NK-92 treated with Interleukin-12 subunit alpha and Interleukin-12 subunit beta, amount 100 ng/mL, for 24 hours (cell line): ENCODE measurements at regions not wholly inside any gene's neighbourhood (a gene's known extent, or its start where the extent isn't known, plus 50 kb on each side); places are given as distances from the start of the nearest gene placed in this dataset.
"Not testable (repeated sequence)": the region's sequence is repeated elsewhere in the genome, so short reads cannot be mapped to it uniquely, and the experiment has no call there.

ENCODE experiments used
- DNase-seq: peaks from one replicate; lab custom pipeline; 2025; lab: John Stamatoyannopoulos, UW

DNA sequence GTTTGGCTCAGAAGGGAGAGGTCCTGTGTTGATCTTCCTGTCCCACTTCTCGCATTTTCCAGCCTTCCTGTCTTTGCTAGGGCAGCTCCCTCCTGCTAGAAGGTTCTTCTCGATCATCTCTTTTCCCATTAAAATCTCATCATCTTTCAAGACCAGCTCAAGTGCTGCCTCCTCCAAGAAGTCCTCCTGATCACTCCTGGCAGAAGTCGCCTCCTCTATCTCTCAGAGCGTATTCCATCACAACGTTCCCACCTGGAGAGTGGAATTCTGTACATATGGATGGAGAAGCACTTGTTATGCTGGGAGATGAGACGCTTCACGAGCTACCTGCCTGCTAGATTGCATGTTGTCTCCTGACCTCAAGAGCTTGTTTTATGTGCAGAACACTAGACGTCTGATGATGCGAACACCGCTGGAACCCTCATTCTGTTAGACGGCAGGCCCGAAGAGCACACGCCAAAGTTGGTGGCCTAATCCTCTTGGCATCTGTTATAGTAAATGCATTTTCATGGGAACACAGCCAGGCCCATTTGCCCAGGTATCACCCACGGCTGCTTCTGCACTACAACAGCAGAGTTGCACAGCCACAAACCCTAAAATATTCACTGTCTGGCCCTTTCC is 68.0 kb upstream of the INSIG1 start:
- DNase-seq = no peak

DNA sequence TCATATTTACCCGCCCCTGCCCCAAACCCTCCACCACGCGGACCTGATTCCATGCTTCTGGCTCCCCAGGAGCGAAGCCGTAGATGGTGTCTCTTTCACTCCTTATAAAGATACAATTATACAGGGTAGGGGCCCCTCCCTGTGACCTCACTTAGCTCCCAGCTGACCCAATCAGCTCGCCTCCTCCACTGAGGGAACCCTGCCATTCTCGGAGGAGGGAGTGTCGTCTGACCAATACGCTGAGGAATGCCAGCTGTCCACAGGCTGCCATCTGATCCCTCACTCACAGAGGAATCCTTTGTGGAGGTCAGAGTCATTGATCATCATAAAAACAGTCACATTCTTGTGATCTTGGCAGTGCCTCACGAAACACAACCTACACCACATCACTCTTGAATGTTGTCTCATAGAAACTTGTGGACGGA is 67.5 kb upstream of the INSIG1 start:
- no peak for DNase-seq

DNA sequence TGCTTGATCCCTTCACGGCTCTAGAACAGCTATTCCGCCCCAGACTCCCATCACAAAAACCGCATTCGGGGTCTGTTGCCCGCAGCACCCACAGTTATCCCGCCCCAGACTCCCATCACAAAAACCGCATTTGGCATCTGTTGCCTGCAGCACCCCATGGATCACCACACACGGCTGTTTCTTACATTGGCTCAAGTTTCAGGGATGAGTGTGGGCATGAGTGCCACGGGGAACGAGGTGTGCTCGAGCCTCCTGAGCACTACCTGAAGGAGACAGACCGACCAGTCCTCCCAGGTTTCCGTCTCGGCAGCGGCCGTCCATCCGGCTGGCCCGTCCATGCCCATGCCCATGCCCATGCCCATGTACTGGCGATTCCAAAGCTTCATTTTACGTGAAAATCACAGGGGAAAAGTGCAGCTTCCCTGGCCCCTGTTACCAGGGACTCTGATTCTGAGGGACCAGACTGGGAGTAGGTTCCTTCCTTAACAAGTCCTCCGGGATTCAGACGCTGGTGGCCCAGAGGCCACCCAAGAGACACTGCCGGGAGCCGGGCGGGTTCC is 66.4 kb upstream of the INSIG1 start:
- DNase-seq = no peak

DNA sequence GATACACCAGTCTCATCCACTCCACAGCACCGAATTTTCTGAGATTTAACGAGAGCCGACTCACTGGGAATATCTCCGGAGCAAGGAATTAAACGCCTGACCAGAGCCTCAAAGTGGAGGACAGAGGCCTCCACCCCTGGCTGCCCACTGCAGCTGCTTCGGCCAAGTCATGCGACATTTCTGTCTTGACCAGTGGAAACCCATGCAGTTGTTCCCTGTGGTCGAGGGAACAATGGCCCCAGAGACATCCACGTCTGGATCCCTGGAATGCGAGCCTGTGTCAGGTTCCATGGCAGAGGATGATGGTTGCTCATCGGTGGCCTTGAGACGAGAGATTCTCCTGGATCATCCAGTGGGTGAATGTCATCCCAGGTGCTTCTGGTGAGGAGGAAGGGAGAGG is 65.7 kb upstream of the INSIG1 start:
- DNase-seq = no peak

DNA sequence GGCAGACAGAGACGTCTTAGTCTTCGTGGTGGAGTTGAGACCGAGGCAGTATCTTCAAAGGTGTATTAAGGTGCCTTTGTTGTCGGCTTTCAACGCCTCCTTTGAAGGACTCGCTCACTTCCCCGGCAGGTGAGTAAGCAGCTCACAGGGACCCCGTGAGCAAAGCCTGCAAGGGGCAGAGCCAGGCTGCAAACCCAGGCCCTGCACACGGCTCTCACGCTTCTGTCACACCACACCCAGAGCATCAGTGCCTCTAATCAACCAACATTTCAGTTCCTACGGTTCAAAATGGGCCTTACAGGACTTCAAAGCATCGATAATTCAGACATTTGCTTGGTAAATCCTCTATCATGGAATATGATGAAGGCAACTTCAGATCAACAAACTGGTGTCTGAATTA is 64.8 kb upstream of the INSIG1 start:
- no peak for DNase-seq

DNA sequence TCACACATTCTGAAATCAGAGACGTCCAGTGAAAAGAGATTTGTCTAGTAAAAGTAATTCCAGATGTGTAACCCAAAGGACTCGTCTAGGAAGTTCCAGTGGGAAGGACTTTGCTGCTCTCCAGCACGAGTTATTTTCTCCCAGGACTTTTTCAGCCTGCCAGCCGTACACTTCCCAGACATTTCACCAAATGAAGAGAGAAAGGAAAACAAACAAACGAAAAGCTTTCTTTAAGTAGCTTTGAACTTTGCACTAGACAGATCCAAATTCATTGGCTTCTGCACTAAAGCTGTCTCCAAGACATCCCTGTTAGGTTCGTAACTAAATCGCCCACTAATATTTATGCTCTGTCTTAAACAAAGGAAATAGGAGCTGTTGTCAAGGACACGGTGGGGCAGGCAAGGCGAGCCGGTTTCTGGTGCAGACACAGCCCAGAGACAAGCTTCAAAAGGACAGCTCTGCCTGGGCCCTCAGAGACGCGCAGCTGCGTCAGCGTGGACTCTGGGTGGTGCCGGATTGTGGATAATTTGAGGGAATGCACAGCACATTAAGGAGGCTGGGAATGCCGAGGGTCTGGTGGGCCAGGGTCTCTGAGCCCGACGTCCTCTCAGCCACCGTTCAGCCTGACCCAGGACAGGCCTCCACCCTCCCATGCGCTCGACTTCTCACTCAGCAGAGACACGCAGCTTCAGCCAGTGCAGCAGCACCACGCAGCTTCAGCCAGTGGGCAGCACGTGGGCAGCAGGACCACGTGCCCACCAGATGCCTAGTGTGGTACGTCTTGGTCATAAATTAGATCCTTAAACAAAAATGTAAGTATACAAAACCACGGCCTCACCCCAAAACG is 64.1 kb upstream of the INSIG1 start:
- DNase-seq = no peak

DNA sequence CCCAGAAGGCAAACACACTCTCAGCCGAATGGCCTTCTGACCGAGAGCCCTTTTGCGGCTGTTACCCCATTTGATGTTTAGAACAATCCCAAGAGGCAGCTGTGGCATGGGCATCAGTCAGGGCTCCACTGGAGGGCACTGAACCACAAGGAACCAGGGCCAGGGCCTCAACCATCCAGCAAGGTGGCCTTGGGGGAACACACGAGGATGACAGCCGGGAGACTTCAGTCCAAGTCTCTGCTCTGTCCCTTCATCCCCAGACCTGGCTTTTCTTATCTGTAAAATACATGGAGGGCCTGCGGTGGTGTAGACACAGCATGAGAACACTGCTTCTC is 63.6 kb upstream of the INSIG1 start:
- DNase-seq = no peak

DNA sequence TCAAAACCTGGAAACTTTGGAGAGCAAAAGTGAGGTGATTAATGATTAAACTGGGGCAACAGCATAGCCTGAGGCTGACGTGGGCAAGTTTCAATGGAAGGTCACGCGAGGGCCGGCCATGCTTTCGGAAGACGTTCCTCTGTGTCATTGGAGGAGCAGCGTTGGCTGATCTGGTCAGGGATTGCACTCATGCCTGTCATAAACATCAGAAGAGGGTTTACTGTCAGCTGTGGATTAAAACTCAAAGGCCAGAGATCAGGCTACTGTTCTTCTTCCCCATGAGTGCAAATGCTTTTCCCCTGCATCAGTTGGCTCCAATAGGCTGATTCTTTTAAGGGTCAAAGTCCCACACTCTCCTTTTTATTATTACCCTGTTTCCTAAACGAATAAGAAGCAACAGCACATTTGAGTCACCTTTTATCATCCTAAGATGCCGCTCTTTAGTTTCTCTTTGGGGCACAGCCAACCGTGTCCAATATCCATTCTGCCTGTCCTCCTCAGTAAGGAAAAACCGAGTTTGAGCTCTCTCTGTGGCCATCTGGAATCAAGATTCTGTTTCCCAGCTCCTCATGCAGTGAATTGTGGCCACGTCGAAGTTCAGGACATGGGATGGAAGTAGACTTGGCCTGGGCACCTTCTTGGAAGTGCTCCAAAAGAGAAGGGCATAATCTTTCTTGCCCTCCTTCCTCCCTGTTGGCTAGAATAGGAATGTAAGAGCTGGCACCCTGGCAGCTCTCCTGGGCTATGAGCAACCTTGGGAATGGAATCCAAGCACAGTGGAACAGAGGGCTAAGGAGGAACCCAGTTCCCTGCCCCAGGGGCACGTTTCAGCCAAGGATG is 62.5 kb upstream of the INSIG1 start:
- DNase-seq = no peak

DNA sequence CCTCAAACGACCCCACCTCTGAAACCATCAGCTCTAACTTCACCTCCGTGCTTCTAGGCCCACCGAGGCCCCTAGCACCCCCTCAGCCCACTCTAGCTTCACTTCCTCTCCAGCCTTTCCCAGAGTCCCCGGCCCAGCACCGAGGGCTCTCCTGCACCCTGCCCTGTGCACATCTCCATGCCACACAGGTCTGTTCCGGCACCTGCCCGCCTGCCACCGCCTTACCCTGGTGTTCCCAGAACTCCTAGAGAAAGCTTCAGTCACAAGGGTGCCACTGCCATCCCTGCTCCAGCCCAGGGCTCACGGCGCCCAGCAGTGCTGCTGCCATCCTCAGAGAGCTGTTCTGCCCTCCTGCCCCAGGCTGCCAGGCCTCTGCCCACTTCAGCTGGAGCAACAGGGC is 61.3 kb upstream of the INSIG1 start:
- no peak for DNase-seq

DNA sequence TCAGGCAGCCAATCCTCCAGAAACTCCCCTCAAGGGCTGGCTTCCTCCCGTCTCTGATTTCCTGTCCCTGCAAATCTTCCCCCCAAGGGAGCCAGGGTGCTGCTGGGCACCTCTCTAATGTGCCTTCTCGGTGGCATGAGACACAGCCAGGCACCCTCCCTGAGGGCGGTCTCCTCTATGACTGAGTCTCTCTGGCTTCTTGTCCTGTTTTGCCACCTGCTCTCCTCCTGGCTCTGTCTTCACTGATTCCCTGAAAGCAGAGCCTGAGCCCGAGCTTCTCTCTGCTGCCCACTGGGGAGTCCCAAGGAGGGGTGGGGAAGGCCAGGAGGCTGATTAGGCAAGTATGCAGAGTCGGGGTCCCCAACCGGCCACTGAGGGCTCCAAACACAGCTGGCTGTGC is 60.4 kb upstream of the INSIG1 start:
- no peak for DNase-seq

DNA sequence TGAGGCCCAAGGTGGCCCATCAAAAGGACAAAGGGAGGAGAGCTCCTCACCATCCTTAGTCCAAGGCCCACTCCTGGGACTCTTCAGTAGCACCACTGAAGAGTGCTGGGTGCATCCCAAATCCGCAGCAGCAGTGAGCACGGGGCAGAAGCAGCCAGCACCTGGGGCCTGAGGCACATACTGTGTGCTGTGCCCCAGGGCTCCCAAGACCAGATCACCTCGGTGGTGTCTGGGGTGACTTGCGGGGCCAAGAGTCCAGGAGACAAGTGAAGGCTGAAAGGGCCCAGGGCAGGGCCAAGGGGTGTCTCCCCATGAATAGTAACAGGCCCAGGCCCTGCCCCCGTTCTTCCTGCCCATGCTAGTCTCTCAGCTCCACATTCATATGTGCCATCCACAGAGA is 59.9 kb upstream of the INSIG1 start:
- DNase-seq = no peak

DNA sequence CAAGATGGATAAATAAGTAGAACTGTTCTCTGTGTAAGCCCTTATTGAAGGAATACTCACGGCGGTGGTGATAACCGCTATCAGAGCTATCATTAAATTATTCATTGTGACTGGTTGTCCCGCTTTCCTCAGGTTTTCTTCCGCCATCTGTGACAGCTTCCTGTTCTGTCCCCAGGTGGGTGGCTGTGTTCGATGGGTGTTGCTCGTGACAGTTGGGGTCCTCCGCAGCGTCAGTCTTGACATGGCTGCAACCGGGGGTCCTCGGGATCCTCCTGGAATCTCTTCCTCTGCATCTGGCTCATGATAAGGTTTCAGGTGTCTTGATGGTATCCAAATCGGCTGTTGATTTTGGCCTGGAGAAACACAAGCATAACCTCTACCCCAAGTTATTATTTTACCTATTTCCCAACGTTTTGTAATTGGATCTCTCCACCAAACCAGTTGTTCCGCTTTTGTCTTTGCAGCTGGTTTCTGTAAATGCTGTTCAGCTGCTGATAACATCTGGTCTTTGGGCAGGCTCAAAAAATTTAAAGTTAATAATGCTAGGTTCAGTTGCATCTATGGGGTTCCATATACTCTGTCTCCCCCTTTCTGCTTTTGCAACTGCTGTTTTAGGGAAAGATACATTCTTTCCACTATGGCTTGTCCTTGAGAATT is 58.1 kb upstream of the INSIG1 start:
- DNase-seq = not testable (repeated sequence)

DNA sequence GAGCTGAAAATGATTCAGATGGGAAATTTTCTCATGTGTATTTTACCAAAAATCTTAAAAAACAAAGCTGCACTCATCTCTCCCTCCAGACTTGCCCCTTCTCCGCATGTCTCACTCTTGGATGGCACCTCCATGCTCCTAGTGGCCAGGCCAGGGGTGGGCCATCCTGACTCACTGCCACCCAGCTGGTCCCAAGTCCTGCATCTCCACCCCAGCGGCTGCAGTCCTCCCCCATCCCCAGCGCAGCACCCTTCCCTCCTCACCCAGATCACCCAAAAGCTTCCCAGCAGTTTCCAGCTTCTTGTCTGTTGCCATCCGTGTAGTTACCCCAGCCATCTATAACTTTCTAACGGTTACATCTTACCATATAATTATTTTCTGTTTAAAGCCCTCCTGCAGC is 53.0 kb upstream of the INSIG1 start:
- DNase-seq = no peak

DNA sequence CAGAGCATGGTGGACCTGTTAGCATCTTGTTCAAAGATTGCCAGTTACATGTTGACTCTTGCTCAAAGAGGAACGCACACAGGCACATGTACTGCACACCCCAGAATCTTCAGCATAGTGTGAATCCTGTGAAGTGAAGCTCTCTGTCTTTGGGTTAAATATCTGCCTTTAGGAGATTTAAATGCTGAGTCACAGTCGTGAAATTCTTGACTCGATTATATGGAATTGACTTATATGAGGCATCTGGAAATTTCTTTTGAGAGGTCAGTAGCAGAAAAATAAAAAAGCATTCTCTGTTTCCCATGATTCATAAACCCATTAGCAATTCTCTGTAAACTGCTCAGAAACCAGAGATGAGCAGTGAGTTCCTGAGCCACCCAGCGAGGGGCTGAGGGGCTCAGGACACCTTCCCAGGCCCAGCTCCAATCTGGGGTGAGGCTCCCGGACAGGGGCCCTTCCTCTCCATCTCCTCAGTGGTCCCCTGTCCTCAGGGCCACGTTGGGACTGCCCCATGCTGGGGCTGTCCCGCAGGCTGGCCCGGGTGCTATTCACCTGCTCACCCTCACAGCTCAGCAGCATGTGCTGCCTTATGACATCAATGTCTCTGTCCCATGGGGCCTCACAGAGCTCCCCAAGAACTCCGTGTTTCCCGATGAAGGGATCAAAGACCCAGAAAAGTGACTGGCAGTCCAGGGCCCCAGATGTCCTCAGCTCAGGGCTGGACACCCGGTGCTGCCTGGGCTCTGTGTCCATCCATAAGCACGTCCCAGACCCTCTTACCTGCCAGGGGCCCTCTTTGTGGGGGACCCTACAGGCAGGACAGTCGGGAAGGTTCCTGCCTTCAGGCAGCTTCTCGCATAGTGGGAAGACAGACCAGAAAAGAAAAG is 50.0 kb upstream of the INSIG1 start:
- no peak for DNase-seq
